Ovary (tissue), 3 donors: ENCODE measurements at regions not wholly inside any gene's neighbourhood (a gene's known extent, or its start where the extent isn't known, plus 50 kb on each side); places are given as distances from the start of the nearest gene placed in this dataset.

ENCODE experiments used
- CTCF ChIP-seq, 3 donors: fragments of 450-650 bp in 2 of 3; fragments of 200-600 bp in 1 of 3; IDR thresholded peaks; one replicate each; pipeline versions ENCODE4 v1.5.1 to v1.8.0; 2016 to 2022; ENCODE audit warnings: antibody characterized with exemption in 3 of 3, mild to moderate bottlenecking in 1 of 3
- EP300 ChIP-seq: sonication (generic); formaldehyde crosslinking; IDR thresholded peaks from one replicate; pipeline ENCODE4 v1.6.1; 2017; ENCODE audit warnings: antibody characterized with exemption
- POLR2A ChIP-seq: fragments of 450-650 bp; IDR thresholded peaks from one replicate; pipeline ENCODE4 v1.6.1; 2017; ENCODE audit warnings: antibody characterized with exemption, mild to moderate bottlenecking, moderate library complexity
- donor health status: DM: no; HTN: no; CAD: no.

GRCh38 chr4:137131201-137131600 lies 401.1 kb downstream of the PCDH18 start:
- TF ChIP-seq POLR2A (no peak), CTCF (IDR thresholded peaks at IDR 0.05) (no peak), EP300 (no peak)
